RWPE2 (cell line): ENCODE measurements at regions not wholly inside any gene's neighbourhood (a gene's known extent, or its start where the extent isn't known, plus 50 kb on each side); places are given as distances from the start of the nearest gene placed in this dataset.
A peak's percentile ranks its signal among the peaks of the same experiment; 100 is the strongest.

ENCODE experiments used
- ATAC-seq: fragments of 200-7000 bp; cut with Tn5 transposase; 3 replicates; pipeline ENCODE4 v1.9.1; 2021; ENCODE audit warnings: low read depth
- DNase-seq: peaks from one replicate; pipeline ENCODE4 v3.0.0-alpha.2; 2020; ENCODE audit warnings: low spot score
- H3K27ac ChIP-seq: fragments of 450-650 bp; 2 replicates; pipeline ENCODE4 v1.5.1; 2017; ENCODE audit warnings: mild to moderate bottlenecking; ENCODE audit not compliant: poor library complexity, severe bottlenecking
- H3K27me3 ChIP-seq: fragments of 250-450 bp; sonication (Bioruptor Pico); 2 replicates; pipeline ENCODE4 v1.5.1; 2021; ENCODE audit warnings: mild to moderate bottlenecking, moderate library complexity; ENCODE audit not compliant: insufficient read depth, poor library complexity, severe bottlenecking
- H3K36me3 ChIP-seq: fragments of 250-450 bp; sonication (Bioruptor Pico); 2 replicates; pipeline ENCODE4 v1.5.1; 2020; ENCODE audit warnings: low read depth, mild to moderate bottlenecking, moderate library complexity
- H3K4me1 ChIP-seq: fragments of 250-450 bp; sonication (Bioruptor Pico); 2 replicates; pipeline ENCODE4 v1.5.1; 2021; ENCODE audit warnings: mild to moderate bottlenecking, moderate library complexity; ENCODE audit not compliant: insufficient read depth, poor library complexity, severe bottlenecking
- H3K4me3 ChIP-seq: fragments of 250-450 bp; sonication (Bioruptor Pico); 2 replicates; pipeline ENCODE4 v1.5.1; 2021; ENCODE audit warnings: mild to moderate bottlenecking, moderate library complexity; ENCODE audit not compliant: severe bottlenecking
- H3K9me3 ChIP-seq: fragments of 250-450 bp; sonication (Bioruptor Pico); 2 replicates; pipeline ENCODE4 v1.5.1; 2021; ENCODE audit warnings: mild to moderate bottlenecking, moderate library complexity; ENCODE audit not compliant: severe bottlenecking
- CTCF ChIP-seq: fragments of 450-650 bp; IDR thresholded peaks from one replicate; pipeline ENCODE4 v1.5.1; 2017; ENCODE audit warnings: mild to moderate bottlenecking, moderate library complexity; ENCODE audit not compliant: poor library complexity, severe bottlenecking

- H3K36me3 ChIP-seq, result no peaks in the 10 kb centered on the region
- H3K27ac ChIP-seq, result no peak overlapping the region
- H3K4me1 ChIP-seq, result no peaks in the 10 kb centered on the region
- TF ChIP-seq CTCF, result no peak
- H3K27me3 ChIP-seq, result peaks cover 13% of the 10 kb centered on the region
- H3K4me3 ChIP-seq, result no peak overlapping the region
- ATAC-seq (no peak), DNase-seq (no peak)
- H3K9me3 ChIP-seq, result no peaks in the 10 kb centered on the region
These were observed 283.5 kb upstream of the C9orf72 start for GRCh38 chr9:27856748-27857147.

- Histone ChIP-seq H3K36me3 (no peaks in the 10 kb centered on the region), H3K4me1 (no peaks in the 10 kb centered on the region), H3K9me3 (no peaks in the 10 kb centered on the region), H3K4me3 (no peak overlapping the region), H3K27ac (no peak overlapping the region), H3K27me3 (peaks cover 13% of the 10 kb centered on the region)
- no peak for TF ChIP-seq CTCF
- DNase-seq (no peak), ATAC-seq (peak; percentile 67; the same call in 2 of the 3 replicates)
These were observed 288.6 kb upstream of the C9orf72 start for GRCh38 chr9:27861887-27862286.

- no peaks in the 10 kb centered on the region for H3K36me3 ChIP-seq
- no peak for TF ChIP-seq CTCF
These were observed 291.6 kb upstream of the C9orf72 start for GRCh38 chr9:27864644-27865438.

GRCh38 chr9:27866741-27867140 is 293.5 kb upstream of the C9orf72 start:
- no peak for TF ChIP-seq CTCF
- Histone ChIP-seq H3K27me3 (peaks cover 2% of the 10 kb centered on the region), H3K27ac (no peak overlapping the region), H3K36me3 (no peaks in the 10 kb centered on the region), H3K4me1 (no peaks in the 10 kb centered on the region), H3K4me3 (no peak overlapping the region), H3K9me3 (no peaks in the 10 kb centered on the region)
- ATAC-seq, result no peak
- DNase-seq, result no peak

More at GRCh38 chr9:27864644-27865438, 291.6 kb upstream of the C9orf72 start:
- no peaks in the 10 kb centered on the region for H3K4me1 ChIP-seq
- peaks cover 9% of the 10 kb centered on the region for H3K27me3 ChIP-seq
- H3K9me3 ChIP-seq, result no peaks in the 10 kb centered on the region
- ATAC-seq, result peak; percentile 70
- DNase-seq, result no peak
- no peak overlapping the region for H3K27ac ChIP-seq
- H3K4me3 ChIP-seq, result no peak overlapping the region

- no peaks in the 10 kb centered on the region for H3K4me1 ChIP-seq
- H3K9me3 ChIP-seq, result no peaks in the 10 kb centered on the region
- H3K27me3 ChIP-seq, result peaks cover 2% of the 10 kb centered on the region
- ATAC-seq (peak; percentile 66; the same call in 2 of the 3 replicates), DNase-seq (no peak)
- no peak for TF ChIP-seq CTCF
- H3K36me3 ChIP-seq, result no peaks in the 10 kb centered on the region
- no peak overlapping the region for H3K27ac ChIP-seq
- no peak overlapping the region for H3K4me3 ChIP-seq
These were observed 297.1 kb upstream of the C9orf72 start for GRCh38 chr9:27870404-27870803.
